GM12878 (cell line): ENCODE measurements at regions not wholly inside any gene's neighbourhood (a gene's known extent, or its start where the extent isn't known, plus 50 kb on each side); places are given as distances from the start of the nearest gene placed in this dataset.
A peak's percentile ranks its signal among the peaks of the same experiment; 100 is the strongest.

Experiments used
- ATAC-seq: fragments of 200-7000 bp; cut with Tn5 transposase; 3 replicates; pipeline ENCODE4 v1.9.1; 2020; ENCODE audit warnings: mild to moderate bottlenecking, moderate library complexity
- BruUV-seq: library from RNA; stranded (reverse); fragments of 400-500 nt; replicated peaks from 2 replicates; lab custom pipeline; 2021; lab: Mats Ljungman, UMichigan
- CTCF ChIA-PET: fragments of 300-600 bp; sonication (Branson Sonifier 250); formaldehyde crosslinking; extraction: SDS; loops from one replicate; lab custom pipeline; 2021; ENCODE audit warnings: inconsistent platforms; lab: Yijun Ruan, JAX
- POLR2A ChIA-PET: fragments of 350-600 bp; formaldehyde crosslinking; extraction: SDS; loops from one replicate; lab custom pipeline; 2021; ENCODE audit warnings: inconsistent platforms; lab: Charles Lee
- RAD21 ChIA-PET: fragments of 300-600 bp; sonication (Branson Sonifier 250); formaldehyde crosslinking; loops from one replicate; lab custom pipeline; 2023; ENCODE audit warnings: antibody characterized with exemption; ENCODE audit not compliant: unreplicated experiment; lab: Charles Lee
- SMC1A ChIA-PET: fragments of 300-600 bp; sonication (Branson Sonifier 250); formaldehyde crosslinking; loops from one replicate; lab custom pipeline; 2023; ENCODE audit not compliant: unreplicated experiment, uncharacterized antibody; lab: Charles Lee
- DNase-seq: peaks from one replicate; pipeline ENCODE4 v3.0.0-alpha.2; 2011; ENCODE audit warnings: low read depth, low spot score
- FAIRE-seq: peaks from 3 replicates; lab custom pipeline; 2011; peaks lifted over from hg19 to GRCh38; lab: Jason Lieb, UNC
- H2AFZ ChIP-seq: 2 replicates; pipeline ENCODE4 v1.6.0; 2011; ENCODE audit warnings: low read depth, low read length, control low read depth; ENCODE audit not compliant: control insufficient read depth
- H3K27ac ChIP-seq: 2 replicates; pipeline ENCODE4 v1.5.1; 2011; ENCODE audit warnings: control low read depth; ENCODE audit not compliant: control insufficient read depth, insufficient read depth
- H3K27me3 ChIP-seq, 2 experiments: replicated peaks in 1 of 2; 2 replicates each; pipeline versions ENCODE4 v1.6.0 to v1.6.1; 2011; ENCODE audit warnings: low read length in 1 of 2; ENCODE audit not compliant: control insufficient read depth in 2 of 2, insufficient read depth in 2 of 2
- H3K36me3 ChIP-seq, 2 experiments: 2 replicates each; pipeline ENCODE4 v1.5.1; 2011; ENCODE audit warnings: low read length in 1 of 2; ENCODE audit not compliant: control insufficient read depth in 2 of 2, insufficient read depth in 2 of 2
- H3K4me1 ChIP-seq: 2 replicates; pipeline ENCODE4 v1.6.1; 2011; ENCODE audit warnings: mild to moderate bottlenecking, low read length, moderate library complexity, mixed read lengths; ENCODE audit not compliant: control insufficient read depth, insufficient read depth
- H3K4me2 ChIP-seq: 2 replicates; pipeline ENCODE4 v1.6.0; 2011; ENCODE audit warnings: control low read depth; ENCODE audit not compliant: control insufficient read depth, insufficient read depth
- H3K4me3 ChIP-seq: fragments of 200-600 bp; sonication (generic); 2 replicates; pipeline ENCODE4 v1.5.1; 2016
- H3K79me2 ChIP-seq: 2 replicates; pipeline ENCODE4 v1.6.0; 2011; ENCODE audit warnings: low read length; ENCODE audit not compliant: control insufficient read depth, insufficient read depth
- H3K9ac ChIP-seq: 2 replicates; pipeline ENCODE4 v1.8.0; 2011; ENCODE audit warnings: low read length, control low read depth, mixed read lengths; ENCODE audit not compliant: control insufficient read depth, insufficient read depth
- H3K9me3 ChIP-seq: replicated peaks from 3 replicates; pipeline ENCODE4 v1.5.1; 2011; ENCODE audit warnings: mild to moderate bottlenecking, low read length; ENCODE audit not compliant: control insufficient read depth, insufficient read depth
- H4K20me1 ChIP-seq: 2 replicates; pipeline ENCODE4 v1.6.0; 2011; ENCODE audit not compliant: control insufficient read depth, insufficient read depth
- ATF7 ChIP-seq: fragments of 450-650 bp; IDR thresholded peaks from 2 replicates; pipeline ENCODE4 v1.6.1; 2016; ENCODE audit warnings: low read depth, mild to moderate bottlenecking
- BCLAF1 ChIP-seq: fragments of 450-650 bp; IDR thresholded peaks from 2 replicates; pipeline ENCODE4 v1.6.1; 2017; ENCODE audit warnings: antibody characterized with exemption, mild to moderate bottlenecking, moderate library complexity
- CHD2 ChIP-seq: IDR thresholded peaks from 2 replicates; pipeline ENCODE4 v1.6.1; 2011; ENCODE audit warnings: low read depth, low read length, improper control_type of control experiment, borderline replicate concordance
- CUX1 ChIP-seq: IDR thresholded peaks from 2 replicates; pipeline ENCODE4 v1.6.1; 2012; ENCODE audit warnings: improper control_type of control experiment, low read depth, low read length; ENCODE audit not compliant: insufficient replicate concordance
- EP300 ChIP-seq, 2 experiments: fragments of 150-350 bp in 1 of 2; IDR thresholded peaks; 2 replicates each; pipeline ENCODE4 v1.6.1; 2011 to 2012; ENCODE audit warnings: low read depth in 2 of 2, low read length in 2 of 2, borderline replicate concordance in 1 of 2, improper control_type of control experiment in 1 of 2, inconsistent platforms in 1 of 2; ENCODE audit not compliant: control insufficient read depth in 1 of 2
- ETV6 ChIP-seq, 2 experiments: fragments of 450-650 bp in 1 of 2; IDR thresholded peaks in 1 of 2; conservative IDR thresholded peaks in 1 of 2; 2 replicates each; pipeline ENCODE4 v1.6.1; 2014; ENCODE audit warnings: antibody characterized with exemption in 1 of 2, borderline replicate concordance in 1 of 2, low read depth in 1 of 2, mild to moderate bottlenecking in 1 of 2, moderate library complexity in 1 of 2
- HDAC6 ChIP-seq: fragments of 200-600 bp; sonication (generic); IDR thresholded peaks from one replicate; pipeline ENCODE4 v1.8.0; 2017; ENCODE audit warnings: antibody characterized with exemption; ENCODE audit not compliant: unreplicated experiment
- LARP7 ChIP-seq: fragments of 450-650 bp; IDR thresholded peaks from 2 replicates; pipeline ENCODE4 v1.6.1; 2017; ENCODE audit warnings: mild to moderate bottlenecking
- MTA3 ChIP-seq: IDR thresholded peaks from 2 replicates; pipeline ENCODE4 v1.6.1; 2012; ENCODE audit warnings: low read length, inconsistent platforms, borderline replicate concordance
- SMAD1 ChIP-seq: fragments of 450-650 bp; IDR thresholded peaks from 2 replicates; pipeline ENCODE4 v1.6.1; 2018; ENCODE audit warnings: mild to moderate bottlenecking, low read depth; ENCODE audit not compliant: partially characterized antibody
- ZNF217 ChIP-seq: fragments of 450-650 bp; IDR thresholded peaks from 2 replicates; pipeline ENCODE4 v1.6.1; 2017; ENCODE audit warnings: antibody characterized with exemption, mild to moderate bottlenecking
- ZNF622 ChIP-seq: fragments of 450-650 bp; IDR thresholded peaks from 2 replicates; pipeline ENCODE4 v1.6.1; 2017; ENCODE audit warnings: mild to moderate bottlenecking, inconsistent platforms
- ZZZ3 ChIP-seq: IDR thresholded peaks from 2 replicates; pipeline ENCODE4 v1.6.1; 2011; ENCODE audit warnings: low read depth; ENCODE audit not compliant: control insufficient read depth, insufficient read length
- WGBS: methylation state at CpG from one replicate; pipeline ENCODE4 v1.1.6; 2016; ENCODE audit warnings: low lambda C conversion rate; ENCODE audit not compliant: insufficient replicate concordance, insufficient coverage; ENCODE audit errors: missing lambda C conversion rate; 5-methylcytosine and 5-hydroxymethylcytosine counted together
- in situ Hi-C: fragments of 300-500 bp; cut with MboI; formaldehyde crosslinking; loops from 9 replicates; pipeline ENCODE4 v1.14.3; 2018; ENCODE audit warnings: mixed read lengths
- intact Hi-C: fragments of 100-400 bp; cut with micrococcal nuclease; formaldehyde crosslinking; loops from one replicate; pipeline ENCODE4 v1.14.2; 2022; ENCODE audit not compliant: unreplicated experiment

GRCh38 chr2:62347563-62348270, 151.8 kb downstream of the B3GNT2 start (continued):
- no peak for TF ChIP-seq CUX1
- TF ChIP-seq, all 136 proteins: peak for 21

- no peak overlapping the region for H3K9ac ChIP-seq
- WGBS: 4% methylated on average over 5 of the region's 5 CpGs
- FAIRE-seq: peak; percentile 7
- peaks cover 2% of the 10 kb centered on the region; the same call in 2 of the 3 replicates for H3K9me3 ChIP-seq
- H2AFZ ChIP-seq: no peak overlapping the region
- ChIA-PET SMC1A (interaction anchor here (0.6 kb wide), 1 partner anchor 283 kb away, joined by 4 read pairs; no protein-coding TSS in a partner anchor), POLR2A (interaction anchor here (1.0 to 1.2 kb wide), 2 partner anchors 10 to 41 kb away, joined by 3 to 4 read pairs; no protein-coding TSS in a partner anchor), RAD21 (interaction anchor here (0.6 to 0.8 kb wide), 2 partner anchors 39 to 283 kb away, joined by 3 read pairs; no protein-coding TSS in a partner anchor), CTCF (interaction anchor here (1.0 kb wide), 1 partner anchor 351 kb away, joined by 3 read pairs; no protein-coding TSS in a partner anchor)
- H3K36me3 ChIP-seq: no peaks in the 10 kb centered on the region
- in situ Hi-C loops: no loop called here
- peak; percentile 82 for ATAC-seq
- peak overlapping the region; percentile 71 for H3K27ac ChIP-seq
- peak; percentile 93 for DNase-seq
- peaks cover 69% of the 10 kb centered on the region for H3K4me1 ChIP-seq
- no peaks in the 10 kb centered on the region for H3K79me2 ChIP-seq
- no peaks in the 10 kb centered on the region for H3K27me3 ChIP-seq
- H3K4me2 ChIP-seq: 0 out of 2 replicates have a peak overlapping the region, but pooled peaks have one; percentile 17
- intact Hi-C loops: loop anchor here (1.0 to 10.0 kb wide), 4 partner anchors 67 to 350 kb away; no protein-coding TSS in a partner anchor
- no TSS peak for BruUV-seq
- H3K4me3 ChIP-seq: no peak overlapping the region
- H4K20me1 ChIP-seq: no peaks in the 10 kb centered on the region
- TF ChIP-seq SMAD1 (no peak), BCLAF1 (no peak), ETV6 (conservative IDR thresholded peaks at IDR 0.05 in 1 of 2, IDR thresholded peaks at IDR 0.05 in 1 of 2; ENCODE audit: borderline replicate concordance in 1 of 2, low read depth in 1 of 2) (peak in 1 of 2 experiments; percentile 22; a peak in 1 of 4 replicates), CHD2 (no peak), MTA3 (no peak), LARP7 (no peak), EP300 (IDR thresholded peaks at IDR 0.05; ENCODE audit: borderline replicate concordance in 1 of 2, control insufficient read depth in 1 of 2, low read depth in 2 of 2, low read length in 2 of 2) (peak in 1 of 2 experiments; percentile 48; a peak in 2 of 4 replicates), ZZZ3 (no peak), ATF7 (peak; percentile 81), ZNF622 (no peak), HDAC6 (no peak), ZNF217 (no peak)
These were observed 148.6 kb downstream of the B3GNT2 start for GRCh38 chr2:62344472-62344871.
